Thoracic aorta (tissue), 2 donors: ENCODE measurements at regions not wholly inside any gene's neighbourhood (a gene's known extent, or its start where the extent isn't known, plus 50 kb on each side); places are given as distances from the start of the nearest gene placed in this dataset.

Experiments
- ATAC-seq: fragments of 150-250 bp; one replicate; pipeline ENCODE4 v1.8.0; 2017; ENCODE audit warnings: low read depth; ENCODE audit not compliant: insufficient number of reproducible peaks, low FRiP score
- DNase-seq: peaks from one replicate; pipeline ENCODE4 v3.0.0-alpha.2; 2020; ENCODE audit warnings: low spot score
- H3K27ac ChIP-seq, 2 donors: fragments of 200-600 bp; sonication (generic); 1 replicate in 1 of 2; 2 replicates in 1 of 2; pipeline ENCODE4 v1.5.1; 2016; ENCODE audit warnings: mild to moderate bottlenecking in 2 of 2, moderate library complexity in 2 of 2
- H3K27me3 ChIP-seq: fragments of 200-600 bp; sonication (generic); replicated peaks from 2 replicates; pipeline ENCODE4 v1.6.0; 2016; ENCODE audit warnings: mild to moderate bottlenecking; ENCODE audit not compliant: insufficient read depth
- H3K36me3 ChIP-seq: fragments of 200-600 bp; sonication (generic); one replicate; pipeline ENCODE4 v1.5.1; 2016
- H3K4me1 ChIP-seq, 2 donors: fragments of 200-600 bp; sonication (generic); 1 replicate in 1 of 2; 2 replicates in 1 of 2; pipeline versions ENCODE4 v1.5.1 to v1.6.0; 2016; ENCODE audit warnings: low read depth in 2 of 2, mild to moderate bottlenecking in 1 of 2; ENCODE audit not compliant: control insufficient read depth in 1 of 2
- H3K4me3 ChIP-seq: fragments of 200-600 bp; sonication (generic); 2 replicates; pipeline ENCODE4 v1.5.1; 2016; ENCODE audit warnings: mild to moderate bottlenecking
- H3K9me3 ChIP-seq: fragments of 200-600 bp; sonication (generic); 2 replicates; pipeline ENCODE4 v1.5.1; 2016
- TF ChIP-seq, protein P1 (sequence below): fragments of 200-600 bp; sonication (generic); IDR thresholded peaks from one replicate; pipeline ENCODE4 v1.5.1; 2019; ENCODE audit warnings: antibody characterized with exemption

DNA sequence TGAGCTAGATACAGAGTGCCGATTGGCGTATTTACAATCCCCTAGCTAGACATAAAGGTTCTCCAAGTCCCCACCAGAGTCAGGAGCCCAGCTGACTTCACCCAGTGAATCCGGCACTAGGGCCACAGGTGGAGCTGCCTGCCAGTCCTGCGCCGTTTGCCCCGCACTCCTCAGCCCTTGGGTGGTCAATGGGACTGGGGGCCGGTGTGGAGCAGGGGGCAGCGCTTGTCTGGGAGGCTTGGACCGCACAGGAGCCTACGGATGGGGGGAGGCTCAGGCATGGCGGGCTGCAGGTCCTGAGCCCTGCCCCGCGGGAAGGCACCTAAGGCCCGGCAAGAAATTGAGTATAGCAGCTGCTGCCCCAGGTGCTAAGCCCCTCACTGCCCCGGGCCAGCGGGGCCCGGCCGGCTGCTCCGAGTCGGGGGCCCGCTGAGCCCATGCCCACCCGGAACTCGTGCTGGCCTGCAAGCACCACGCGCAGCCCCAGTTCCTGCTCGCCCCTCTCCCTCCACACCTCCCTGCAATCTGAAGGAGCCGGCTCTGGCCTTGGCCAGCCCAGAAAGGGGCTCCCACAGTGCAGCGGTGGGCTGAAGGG lies 1113.8 kb upstream of the LRRTM3 start:
- Histone ChIP-seq H3K27ac (no peak overlapping the region), H3K27me3 (no peaks in the 10 kb centered on the region), H3K9me3 (no peaks in the 10 kb centered on the region), H3K36me3 (no peaks in the 10 kb centered on the region), H3K4me3 (no peak overlapping the region), H3K4me1 (no peaks in the 10 kb centered on the region)
- TF ChIP-seq, protein P1, sequence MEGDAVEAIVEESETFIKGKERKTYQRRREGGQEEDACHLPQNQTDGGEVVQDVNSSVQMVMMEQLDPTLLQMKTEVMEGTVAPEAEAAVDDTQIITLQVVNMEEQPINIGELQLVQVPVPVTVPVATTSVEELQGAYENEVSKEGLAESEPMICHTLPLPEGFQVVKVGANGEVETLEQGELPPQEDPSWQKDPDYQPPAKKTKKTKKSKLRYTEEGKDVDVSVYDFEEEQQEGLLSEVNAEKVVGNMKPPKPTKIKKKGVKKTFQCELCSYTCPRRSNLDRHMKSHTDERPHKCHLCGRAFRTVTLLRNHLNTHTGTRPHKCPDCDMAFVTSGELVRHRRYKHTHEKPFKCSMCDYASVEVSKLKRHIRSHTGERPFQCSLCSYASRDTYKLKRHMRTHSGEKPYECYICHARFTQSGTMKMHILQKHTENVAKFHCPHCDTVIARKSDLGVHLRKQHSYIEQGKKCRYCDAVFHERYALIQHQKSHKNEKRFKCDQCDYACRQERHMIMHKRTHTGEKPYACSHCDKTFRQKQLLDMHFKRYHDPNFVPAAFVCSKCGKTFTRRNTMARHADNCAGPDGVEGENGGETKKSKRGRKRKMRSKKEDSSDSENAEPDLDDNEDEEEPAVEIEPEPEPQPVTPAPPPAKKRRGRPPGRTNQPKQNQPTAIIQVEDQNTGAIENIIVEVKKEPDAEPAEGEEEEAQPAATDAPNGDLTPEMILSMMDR: no peak
- DNase-seq (no peak), ATAC-seq (no peak)

DNA sequence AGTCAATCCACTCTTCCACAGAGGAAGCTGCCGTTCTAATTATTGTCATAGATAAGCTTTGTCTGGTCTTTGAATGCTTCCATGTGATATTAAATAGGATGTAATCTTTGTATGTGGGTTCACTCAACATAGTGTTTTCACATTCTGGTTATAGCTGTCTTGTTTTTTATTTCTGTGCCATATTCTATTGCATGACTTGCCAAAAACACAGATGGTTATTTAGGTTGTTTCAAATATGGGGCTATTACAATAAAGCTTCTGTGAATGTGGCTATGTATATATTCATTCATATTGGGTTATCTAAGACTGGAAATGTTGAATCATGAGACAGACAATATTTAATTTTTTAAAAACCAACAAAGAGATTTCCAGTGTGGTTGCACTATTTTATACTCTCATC lies 1109.3 kb upstream of the LRRTM3 start:
- H3K4me3 ChIP-seq: no peak overlapping the region
- H3K36me3 ChIP-seq: no peaks in the 10 kb centered on the region
- H3K27ac ChIP-seq: no peak overlapping the region
- DNase-seq (no peak), ATAC-seq (no peak)
- no peaks in the 10 kb centered on the region for H3K27me3 ChIP-seq
- no peaks in the 10 kb centered on the region for H3K4me1 ChIP-seq
- no peaks in the 10 kb centered on the region for H3K9me3 ChIP-seq
- TF ChIP-seq, protein P1: no peak

DNA sequence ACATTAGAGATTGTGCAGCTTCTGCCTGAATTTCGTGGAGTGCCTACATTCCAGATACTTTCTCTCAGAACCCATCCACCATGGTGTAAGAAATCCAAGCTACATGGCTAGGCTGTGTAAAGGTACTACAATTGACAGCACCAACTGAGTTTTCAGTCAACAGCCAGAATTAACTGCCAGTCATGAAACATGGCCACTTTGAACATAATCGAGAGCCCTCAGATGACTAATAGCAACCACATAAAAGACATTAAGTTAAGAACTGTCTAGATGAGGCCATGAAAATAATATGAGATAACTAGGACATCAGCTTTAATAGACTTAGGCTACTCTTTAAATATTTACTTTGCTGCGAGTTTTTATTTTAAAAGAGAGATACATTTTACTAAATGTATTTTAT lies 1106.8 kb upstream of the LRRTM3 start:
- no peak for ATAC-seq
- no peak overlapping the region for H3K4me3 ChIP-seq
- H3K36me3 ChIP-seq: no peaks in the 10 kb centered on the region
- no peak overlapping the region for H3K27ac ChIP-seq
- TF ChIP-seq, protein P1: no peak
- no peak for DNase-seq
- H3K4me1 ChIP-seq: no peaks in the 10 kb centered on the region
- H3K27me3 ChIP-seq: no peaks in the 10 kb centered on the region
- H3K9me3 ChIP-seq: no peaks in the 10 kb centered on the region

DNA sequence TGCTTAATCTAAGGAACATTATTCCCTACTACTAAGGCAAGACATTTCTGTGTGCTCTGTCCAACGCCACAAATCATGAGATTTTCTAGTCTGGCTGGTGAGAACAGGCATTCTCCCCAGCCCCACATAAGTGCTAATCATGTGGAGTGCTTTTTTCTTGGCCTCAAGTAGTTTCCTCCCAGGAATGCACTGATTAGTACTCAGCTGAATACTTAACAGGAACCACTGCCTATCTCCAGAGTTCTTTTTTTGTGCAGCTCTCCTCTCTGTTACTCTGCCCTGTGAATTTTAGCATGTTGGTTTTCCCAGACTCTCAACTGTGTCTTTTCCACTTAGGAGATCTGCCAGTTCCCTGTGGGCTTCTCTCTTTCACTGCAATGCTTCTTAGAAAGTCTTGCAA lies 1098.5 kb upstream of the LRRTM3 start:
- no peaks in the 10 kb centered on the region for H3K4me1 ChIP-seq
- no peaks in the 10 kb centered on the region for H3K27me3 ChIP-seq
- H3K36me3 ChIP-seq: no peaks in the 10 kb centered on the region
- ATAC-seq (no peak), DNase-seq (no peak)
- no peaks in the 10 kb centered on the region for H3K9me3 ChIP-seq
- TF ChIP-seq, protein P1: no peak
- H3K27ac ChIP-seq: no peak overlapping the region
- no peak overlapping the region for H3K4me3 ChIP-seq

DNA sequence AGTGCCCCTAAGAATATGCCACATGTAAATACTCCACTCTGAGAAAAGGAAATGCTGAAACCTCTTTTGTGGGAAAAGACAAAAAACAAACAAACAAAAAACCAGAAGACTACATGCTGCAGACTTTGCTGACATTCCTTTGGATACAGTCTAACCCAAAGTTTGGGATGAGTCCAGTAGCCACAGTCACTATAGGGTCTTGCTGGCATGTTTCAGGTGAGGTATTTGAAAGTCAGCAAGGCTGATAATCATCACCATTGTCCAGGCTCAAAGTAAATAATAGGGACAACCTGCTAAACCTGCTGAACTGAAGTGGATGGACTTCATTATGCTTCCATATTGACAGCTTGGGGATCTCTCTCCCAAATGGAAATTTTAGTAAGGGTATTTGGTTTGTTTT lies 1087.0 kb upstream of the LRRTM3 start:
- Histone ChIP-seq H3K27ac (no peak overlapping the region), H3K4me3 (no peak overlapping the region), H3K36me3 (no peaks in the 10 kb centered on the region), H3K9me3 (no peaks in the 10 kb centered on the region), H3K27me3 (no peaks in the 10 kb centered on the region), H3K4me1 (no peaks in the 10 kb centered on the region)
- ATAC-seq (no peak), DNase-seq (no peak)
- TF ChIP-seq, protein P1: no peak
